WERI-Rb-1 (cell line): ENCODE measurements at regions not wholly inside any gene's neighbourhood (a gene's known extent, or its start where the extent isn't known, plus 50 kb on each side); places are given as distances from the start of the nearest gene placed in this dataset.

Experiments used
- DNase-seq: peaks from one replicate; pipeline ENCODE4 v3.0.0-alpha.2; 2020
- H3K27ac ChIP-seq: fragments of 250-450 bp; sonication (Bioruptor Pico); 2 replicates; pipeline ENCODE4 v1.5.1; 2020; ENCODE audit warnings: mild to moderate bottlenecking, moderate library complexity
- H3K27me3 ChIP-seq: fragments of 250-450 bp; sonication (Bioruptor Pico); 2 replicates; pipeline ENCODE4 v1.5.1; 2021; ENCODE audit warnings: mild to moderate bottlenecking, low read depth, moderate library complexity; ENCODE audit not compliant: insufficient read depth, severe bottlenecking
- H3K36me3 ChIP-seq: fragments of 250-450 bp; sonication (Bioruptor Pico); 2 replicates; pipeline ENCODE4 v1.5.1; 2020; ENCODE audit warnings: mild to moderate bottlenecking, moderate library complexity
- H3K4me3 ChIP-seq: 2 replicates; pipeline ENCODE4 v1.5.1; 2011; ENCODE audit warnings: low read depth, mild to moderate bottlenecking, control low read depth, low read length
- H3K9me3 ChIP-seq: fragments of 250-450 bp; sonication (Bioruptor Pico); 2 replicates; pipeline ENCODE4 v1.5.1; 2021; ENCODE audit warnings: mild to moderate bottlenecking, moderate library complexity; ENCODE audit not compliant: severe bottlenecking
- TF ChIP-seq, protein P1 (sequence below): IDR thresholded peaks from 2 replicates; pipeline ENCODE4 v1.5.1; 2011; ENCODE audit warnings: low read depth, mild to moderate bottlenecking, control low read depth, inconsistent platforms, low read length

DNA sequence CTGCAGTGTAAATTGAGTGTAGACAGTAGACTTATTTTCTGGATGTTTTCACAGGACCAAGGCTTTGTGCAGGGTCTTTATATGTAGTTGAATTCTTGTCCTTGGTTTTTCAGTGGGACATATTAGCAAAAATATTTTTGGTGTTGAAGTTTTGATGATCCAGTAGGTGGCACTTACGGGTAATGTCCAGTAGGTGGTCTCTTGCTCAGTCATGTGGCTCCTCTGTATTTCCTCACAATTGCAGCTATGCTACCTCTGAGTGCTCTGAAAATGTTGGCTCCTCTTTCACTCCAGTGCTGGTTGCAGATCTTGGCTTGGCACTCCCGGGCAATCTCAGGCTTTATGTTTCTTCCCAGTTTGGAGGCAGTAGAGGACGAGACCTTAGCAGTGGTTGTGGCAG lies 419.8 kb upstream of the AMOT start:
- H3K27me3 ChIP-seq: peaks cover 62% of the 10 kb centered on the region
- no peak overlapping the region for H3K27ac ChIP-seq
- H3K4me3 ChIP-seq: no peak overlapping the region
- H3K9me3 ChIP-seq: no peaks in the 10 kb centered on the region
- no peak for DNase-seq
- no peaks in the 10 kb centered on the region for H3K36me3 ChIP-seq
- TF ChIP-seq, protein P1, sequence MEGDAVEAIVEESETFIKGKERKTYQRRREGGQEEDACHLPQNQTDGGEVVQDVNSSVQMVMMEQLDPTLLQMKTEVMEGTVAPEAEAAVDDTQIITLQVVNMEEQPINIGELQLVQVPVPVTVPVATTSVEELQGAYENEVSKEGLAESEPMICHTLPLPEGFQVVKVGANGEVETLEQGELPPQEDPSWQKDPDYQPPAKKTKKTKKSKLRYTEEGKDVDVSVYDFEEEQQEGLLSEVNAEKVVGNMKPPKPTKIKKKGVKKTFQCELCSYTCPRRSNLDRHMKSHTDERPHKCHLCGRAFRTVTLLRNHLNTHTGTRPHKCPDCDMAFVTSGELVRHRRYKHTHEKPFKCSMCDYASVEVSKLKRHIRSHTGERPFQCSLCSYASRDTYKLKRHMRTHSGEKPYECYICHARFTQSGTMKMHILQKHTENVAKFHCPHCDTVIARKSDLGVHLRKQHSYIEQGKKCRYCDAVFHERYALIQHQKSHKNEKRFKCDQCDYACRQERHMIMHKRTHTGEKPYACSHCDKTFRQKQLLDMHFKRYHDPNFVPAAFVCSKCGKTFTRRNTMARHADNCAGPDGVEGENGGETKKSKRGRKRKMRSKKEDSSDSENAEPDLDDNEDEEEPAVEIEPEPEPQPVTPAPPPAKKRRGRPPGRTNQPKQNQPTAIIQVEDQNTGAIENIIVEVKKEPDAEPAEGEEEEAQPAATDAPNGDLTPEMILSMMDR: peak; percentile 66

GRCh38 chrX:113222305-113222704 lies 381.7 kb upstream of the AMOT start:
- H3K9me3 ChIP-seq: no peaks in the 10 kb centered on the region
- H3K27ac ChIP-seq: no peak overlapping the region
- no peaks in the 10 kb centered on the region for H3K36me3 ChIP-seq
- no peak overlapping the region for H3K4me3 ChIP-seq
- H3K27me3 ChIP-seq: peaks cover 31% of the 10 kb centered on the region
- TF ChIP-seq, protein P1: no peak
- DNase-seq: no peak

GRCh38 chrX:113212052-113212451 lies 371.4 kb upstream of the AMOT start:
- peaks cover 8% of the 10 kb centered on the region for H3K9me3 ChIP-seq
- TF ChIP-seq, protein P1: no peak
- H3K27me3 ChIP-seq: peaks cover 45% of the 10 kb centered on the region
- H3K36me3 ChIP-seq: no peaks in the 10 kb centered on the region
- no peak overlapping the region for H3K27ac ChIP-seq
- no peak overlapping the region for H3K4me3 ChIP-seq
- no peak for DNase-seq

DNA sequence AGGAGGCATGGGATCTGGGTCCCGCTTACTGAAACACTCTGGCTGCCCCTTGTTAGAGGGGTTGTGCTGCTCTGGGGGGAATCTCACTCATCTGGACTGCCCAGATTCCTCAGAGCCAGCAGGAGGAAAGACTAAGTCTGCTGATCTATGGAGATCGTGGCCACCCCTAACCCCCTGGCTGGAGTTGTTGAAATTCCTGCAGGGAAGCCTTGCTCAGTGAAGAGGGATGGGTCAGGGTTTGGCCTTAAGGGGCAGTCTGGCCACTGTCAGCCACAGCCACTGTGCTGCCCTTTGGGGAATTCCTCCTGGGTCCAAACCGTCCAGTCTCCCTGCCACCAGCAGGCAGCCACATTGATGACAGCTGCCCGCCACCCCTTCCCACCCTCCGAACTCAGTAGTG lies 362.0 kb upstream of the AMOT start:
- Histone ChIP-seq H3K36me3 (no peaks in the 10 kb centered on the region), H3K4me3 (no peak overlapping the region), H3K27me3 (peaks cover 29% of the 10 kb centered on the region), H3K9me3 (no peaks in the 10 kb centered on the region), H3K27ac (no peak overlapping the region)
- TF ChIP-seq, protein P1: no peak
- no peak for DNase-seq

DNA sequence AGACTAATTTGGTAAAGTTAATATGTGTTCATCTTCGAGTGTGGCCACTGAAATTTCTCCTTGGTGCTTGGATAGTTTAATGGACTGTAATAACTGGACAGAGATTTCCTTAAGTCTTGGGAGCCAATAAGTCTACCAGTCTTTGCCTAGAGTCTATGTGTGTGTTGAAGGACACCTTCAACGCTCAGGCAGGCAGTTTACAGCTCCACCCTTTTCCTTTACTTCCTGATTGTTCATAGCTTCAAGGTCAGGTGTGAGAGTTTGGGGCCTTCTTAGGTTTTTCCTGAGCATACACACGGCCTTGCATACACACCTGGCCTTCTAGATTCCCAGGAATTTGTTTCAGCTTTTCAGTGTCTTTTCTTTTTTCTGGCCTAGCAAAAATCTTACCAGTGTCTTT lies 355.3 kb upstream of the AMOT start:
- H3K36me3 ChIP-seq: no peaks in the 10 kb centered on the region
- H3K4me3 ChIP-seq: no peak overlapping the region
- DNase-seq: no peak
- TF ChIP-seq, protein P1: no peak
- no peak overlapping the region for H3K27ac ChIP-seq
- no peaks in the 10 kb centered on the region for H3K9me3 ChIP-seq
- H3K27me3 ChIP-seq: peaks cover 29% of the 10 kb centered on the region

GRCh38 chrX:113192418-113192817 lies 351.8 kb upstream of the AMOT start:
- H3K36me3 ChIP-seq: no peaks in the 10 kb centered on the region

More at GRCh38 chrX:113192418-113192817, 351.8 kb upstream of the AMOT start:
- no peak overlapping the region for H3K4me3 ChIP-seq
- DNase-seq: no peak
- H3K27me3 ChIP-seq: peaks cover 21% of the 10 kb centered on the region
- H3K9me3 ChIP-seq: no peaks in the 10 kb centered on the region
- TF ChIP-seq, protein P1: no peak
- no peak overlapping the region for H3K27ac ChIP-seq
